GM12878 (cell line): ENCODE measurements at regions not wholly inside any gene's neighbourhood (a gene's known extent, or its start where the extent isn't known, plus 50 kb on each side); places are given as distances from the start of the nearest gene placed in this dataset.

Source experiments
- ATAC-seq: fragments of 200-7000 bp; cut with Tn5 transposase; 3 replicates; pipeline ENCODE4 v1.9.1; 2020; ENCODE audit warnings: mild to moderate bottlenecking, moderate library complexity
- BruUV-seq: library from RNA; stranded (reverse); fragments of 400-500 nt; replicated peaks from 2 replicates; lab custom pipeline; 2021; lab: Mats Ljungman, UMichigan
- CTCF ChIA-PET: fragments of 300-600 bp; sonication (Branson Sonifier 250); formaldehyde crosslinking; extraction: SDS; loops from one replicate; lab custom pipeline; 2021; ENCODE audit warnings: inconsistent platforms; lab: Yijun Ruan, JAX
- POLR2A ChIA-PET: fragments of 350-600 bp; formaldehyde crosslinking; extraction: SDS; loops from one replicate; lab custom pipeline; 2021; ENCODE audit warnings: inconsistent platforms; lab: Charles Lee
- RAD21 ChIA-PET: fragments of 300-600 bp; sonication (Branson Sonifier 250); formaldehyde crosslinking; loops from one replicate; lab custom pipeline; 2023; ENCODE audit warnings: antibody characterized with exemption; ENCODE audit not compliant: unreplicated experiment; lab: Charles Lee
- SMC1A ChIA-PET: fragments of 300-600 bp; sonication (Branson Sonifier 250); formaldehyde crosslinking; loops from one replicate; lab custom pipeline; 2023; ENCODE audit not compliant: unreplicated experiment, uncharacterized antibody; lab: Charles Lee
- DNase-seq: peaks from one replicate; pipeline ENCODE4 v3.0.0-alpha.2; 2011; ENCODE audit warnings: low read depth, low spot score
- FAIRE-seq: peaks from 3 replicates; lab custom pipeline; 2011; peaks lifted over from hg19 to GRCh38; lab: Jason Lieb, UNC
- H2AFZ ChIP-seq: 2 replicates; pipeline ENCODE4 v1.6.0; 2011; ENCODE audit warnings: low read depth, low read length, control low read depth; ENCODE audit not compliant: control insufficient read depth
- H3K27ac ChIP-seq: 2 replicates; pipeline ENCODE4 v1.5.1; 2011; ENCODE audit warnings: control low read depth; ENCODE audit not compliant: control insufficient read depth, insufficient read depth
- H3K27me3 ChIP-seq, 2 experiments: replicated peaks in 1 of 2; 2 replicates each; pipeline versions ENCODE4 v1.6.0 to v1.6.1; 2011; ENCODE audit warnings: low read length in 1 of 2; ENCODE audit not compliant: control insufficient read depth in 2 of 2, insufficient read depth in 2 of 2
- H3K36me3 ChIP-seq, 2 experiments: 2 replicates each; pipeline ENCODE4 v1.5.1; 2011; ENCODE audit warnings: low read length in 1 of 2; ENCODE audit not compliant: control insufficient read depth in 2 of 2, insufficient read depth in 2 of 2
- H3K4me1 ChIP-seq: 2 replicates; pipeline ENCODE4 v1.6.1; 2011; ENCODE audit warnings: mild to moderate bottlenecking, low read length, moderate library complexity, mixed read lengths; ENCODE audit not compliant: control insufficient read depth, insufficient read depth
- H3K4me2 ChIP-seq: 2 replicates; pipeline ENCODE4 v1.6.0; 2011; ENCODE audit warnings: control low read depth; ENCODE audit not compliant: control insufficient read depth, insufficient read depth
- H3K4me3 ChIP-seq: fragments of 200-600 bp; sonication (generic); 2 replicates; pipeline ENCODE4 v1.5.1; 2016
- H3K79me2 ChIP-seq: 2 replicates; pipeline ENCODE4 v1.6.0; 2011; ENCODE audit warnings: low read length; ENCODE audit not compliant: control insufficient read depth, insufficient read depth
- H3K9ac ChIP-seq: 2 replicates; pipeline ENCODE4 v1.8.0; 2011; ENCODE audit warnings: low read length, control low read depth, mixed read lengths; ENCODE audit not compliant: control insufficient read depth, insufficient read depth
- H3K9me3 ChIP-seq: replicated peaks from 3 replicates; pipeline ENCODE4 v1.5.1; 2011; ENCODE audit warnings: mild to moderate bottlenecking, low read length; ENCODE audit not compliant: control insufficient read depth, insufficient read depth
- H4K20me1 ChIP-seq: 2 replicates; pipeline ENCODE4 v1.6.0; 2011; ENCODE audit not compliant: control insufficient read depth, insufficient read depth
- GATAD2B ChIP-seq: fragments of 450-650 bp; conservative IDR thresholded peaks from 2 replicates; pipeline ENCODE4 v1.6.1; 2017; ENCODE audit warnings: low read depth, mild to moderate bottlenecking, moderate library complexity
- MTA2 ChIP-seq: fragments of 450-650 bp; IDR thresholded peaks from 2 replicates; pipeline ENCODE4 v1.6.1; 2016; ENCODE audit warnings: low read depth, mild to moderate bottlenecking, moderate library complexity
- PKNOX1 ChIP-seq: fragments of 450-650 bp; IDR thresholded peaks from 2 replicates; pipeline ENCODE4 v1.6.1; 2016; ENCODE audit warnings: mild to moderate bottlenecking
- ZNF687 ChIP-seq: fragments of 450-650 bp; IDR thresholded peaks from 2 replicates; pipeline ENCODE4 v1.6.1; 2017; ENCODE audit warnings: mild to moderate bottlenecking, moderate library complexity
- WGBS: methylation state at CpG from one replicate; pipeline ENCODE4 v1.1.6; 2016; ENCODE audit warnings: low lambda C conversion rate; ENCODE audit not compliant: insufficient replicate concordance, insufficient coverage; ENCODE audit errors: missing lambda C conversion rate; 5-methylcytosine and 5-hydroxymethylcytosine counted together
- in situ Hi-C: fragments of 300-500 bp; cut with MboI; formaldehyde crosslinking; loops from 9 replicates; pipeline ENCODE4 v1.14.3; 2018; ENCODE audit warnings: mixed read lengths
- intact Hi-C: fragments of 100-400 bp; cut with micrococcal nuclease; formaldehyde crosslinking; loops from one replicate; pipeline ENCODE4 v1.14.2; 2022; ENCODE audit not compliant: unreplicated experiment

GRCh38 chr10:3892440-3893425 lies 107.7 kb upstream of the KLF6 start:
- Histone ChIP-seq H2AFZ (peak overlapping the region; percentile 67), H4K20me1 (no peaks in the 10 kb centered on the region), H3K4me3 (no peak overlapping the region), H3K9me3 (no peaks in the 10 kb centered on the region; the same call in 2 of the 3 replicates), H3K79me2 (no peaks in the 10 kb centered on the region), H3K36me3 (no peaks in the 10 kb centered on the region), H3K4me1 (peaks cover 14% of the 10 kb centered on the region), H3K27me3 (no peaks in the 10 kb centered on the region), H3K27ac (no peak overlapping the region), H3K4me2 (peak overlapping the region; percentile 49; the same call in 1 of the 2 replicates), H3K9ac (no peak overlapping the region)
- CTCF ChIA-PET, result interaction anchor here (1.3 to 2.4 kb wide), 4 partner anchors 9 to 110 kb away, joined by 3 to 12 read pairs (median 5); no protein-coding TSS in a partner anchor
- no peak for DNase-seq
- BruUV-seq, result no TSS peak
- intact Hi-C loops (no loop called here), in situ Hi-C loops (no loop called here)
- SMC1A ChIA-PET, result interaction anchor here (0.5 to 11.6 kb wide), 12 partner anchors 10 to 192 kb away, joined by 3 to 188 read pairs (median 4); no protein-coding TSS in a partner anchor
- 87% methylated on average over 9 of the region's 9 CpGs for WGBS
- 0 out of 3 replicates have a peak, but pooled peaks have one; percentile 9 for ATAC-seq
- no peak for FAIRE-seq
- RAD21 ChIA-PET, result interaction anchor here (1.1 to 5.7 kb wide), 8 partner anchors 10 to 110 kb away, joined by 3 to 45 read pairs (median 6); partner anchors contain the start of gene KLF6
- TF ChIP-seq ZNF687 (peak; percentile 16; the same call in 1 of the 2 replicates), PKNOX1 (peak; percentile 24; the same call in 1 of the 2 replicates), GATAD2B (no peak), MTA2 (peak; percentile 57; the same call in 1 of the 2 replicates)
- POLR2A ChIA-PET, result interaction anchor here (0.7 to 2.8 kb wide), 7 partner anchors 9 to 111 kb away, joined by 3 to 22 read pairs (median 4); partner anchors contain the start of gene KLF6
